ENCODE measurements at regions not wholly inside any gene's neighbourhood (a gene's known extent, or its start where the extent isn't known, plus 50 kb on each side); places are given as distances from the start of the nearest gene placed in this dataset.
"Not testable (repeated sequence)": the region's sequence is repeated elsewhere in the genome, so short reads cannot be mapped to it uniquely, and the experiment has no call there.

DNA sequence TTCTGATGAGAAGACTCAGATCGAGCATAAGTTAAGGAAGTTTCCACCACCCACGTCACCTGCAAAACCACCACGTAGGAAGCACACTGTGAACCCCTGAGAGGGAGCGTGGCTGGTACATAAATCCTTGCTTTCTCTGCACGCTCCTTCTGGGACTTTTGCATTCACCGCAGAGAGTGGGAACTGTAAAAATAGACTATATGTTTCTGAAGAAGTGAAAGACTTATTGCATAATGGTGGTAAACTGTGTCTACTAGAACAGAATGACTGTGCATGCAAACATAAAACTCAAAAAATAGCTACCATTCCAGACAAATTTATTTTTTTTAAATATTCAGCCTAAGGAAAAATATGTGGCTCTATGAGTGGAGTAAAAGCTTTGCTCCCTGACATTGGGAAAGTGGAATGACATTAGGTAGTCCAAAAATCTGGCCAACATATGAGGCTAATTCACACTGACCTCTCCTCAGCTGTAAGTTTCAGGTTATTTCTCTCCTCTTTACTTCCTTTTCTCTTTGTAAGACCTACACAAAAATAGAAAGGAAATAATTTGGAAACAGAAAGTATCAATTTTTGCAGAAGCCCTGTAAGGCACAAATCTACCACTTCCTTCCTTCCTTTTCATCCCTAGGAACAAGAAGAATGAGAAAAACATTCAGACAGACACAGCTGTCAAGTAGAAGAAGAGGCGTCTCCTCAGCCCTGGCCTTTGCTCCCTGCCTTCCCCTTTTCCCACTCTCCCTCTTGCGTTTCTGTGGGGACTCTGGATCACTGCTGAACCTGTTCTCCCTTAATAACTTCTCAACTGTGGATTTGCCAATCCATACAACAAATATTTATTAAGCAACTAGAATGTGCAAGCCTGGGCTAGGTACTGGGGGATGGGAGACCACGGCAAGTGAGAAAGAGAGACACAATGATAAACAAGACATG lies 264.3 kb upstream of the FOXN3 start:
- H3K27me3 Mint-ChIP-seq: no peaks in the 10 kb centered on the region
- peak; percentile 75 for DNase-seq
- peak; percentile 95 for ATAC-seq
- peaks cover 17% of the 10 kb centered on the region for H3K36me3 Mint-ChIP-seq (ENCODE audit: low read depth)
- peak overlapping the region; percentile 74 for H3K4me3 Mint-ChIP-seq
- peak overlapping the region; percentile 87 for H3K27ac Mint-ChIP-seq
- H3K4me1 Mint-ChIP-seq: peaks cover 43% of the 10 kb centered on the region
- peaks cover 25% of the 10 kb centered on the region for H3K9me3 Mint-ChIP-seq

DNA sequence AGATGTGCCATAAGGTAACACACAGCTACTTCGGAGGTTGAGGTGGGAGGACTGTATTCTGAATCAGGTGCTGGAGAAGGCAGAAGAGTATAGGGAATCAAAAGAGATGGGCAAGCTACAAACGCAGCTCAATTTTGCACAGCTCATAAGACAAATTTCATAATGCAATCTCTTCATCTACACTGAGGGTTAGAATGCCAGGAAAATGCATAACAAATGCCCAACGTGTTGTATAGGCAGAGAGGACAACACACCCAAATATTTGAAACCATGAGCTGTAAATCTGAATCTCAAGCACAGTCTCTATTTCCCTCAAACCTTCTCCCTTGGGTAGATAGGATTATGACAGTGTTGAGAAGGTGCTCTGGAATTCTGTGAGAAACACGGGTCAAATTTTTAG lies 263.1 kb upstream of the FOXN3 start:
- H3K27ac Mint-ChIP-seq: peak overlapping the region; percentile 87
- no peaks in the 10 kb centered on the region for H3K27me3 Mint-ChIP-seq
- peak overlapping the region; percentile 74 for H3K4me3 Mint-ChIP-seq

DNA sequence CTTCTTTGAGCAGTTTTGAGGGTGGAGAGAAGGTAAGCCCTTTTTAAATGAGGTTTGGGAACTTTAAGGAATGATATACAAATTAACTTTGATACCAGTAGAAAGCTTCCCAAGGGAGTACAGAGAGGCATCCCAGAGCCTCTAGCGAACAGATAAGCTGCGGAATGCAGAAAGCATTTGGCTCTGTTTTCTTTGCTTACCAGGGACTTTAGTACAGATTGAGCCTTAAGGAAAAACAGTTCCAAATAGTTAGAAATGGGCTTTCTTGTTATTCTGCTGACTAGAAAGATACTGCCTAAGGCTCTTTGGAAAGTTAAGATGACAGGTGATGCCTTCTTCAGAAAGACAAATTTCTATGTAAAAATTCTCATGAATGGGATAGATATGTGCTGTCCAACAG lies 261.7 kb upstream of the FOXN3 start:
- Mint-ChIP-seq H3K4me1 (peaks cover 59% of the 10 kb centered on the region), H3K27ac (no peak overlapping the region)
- no peak for ATAC-seq

More for the DNA sequence above, 263.1 kb upstream of the FOXN3 start:
- H3K36me3 Mint-ChIP-seq (ENCODE audit: low read depth): peaks cover 16% of the 10 kb centered on the region
- no peak for ATAC-seq
- peaks cover 20% of the 10 kb centered on the region for H3K9me3 Mint-ChIP-seq
- peaks cover 53% of the 10 kb centered on the region for H3K4me1 Mint-ChIP-seq
- no peak for DNase-seq

DNA sequence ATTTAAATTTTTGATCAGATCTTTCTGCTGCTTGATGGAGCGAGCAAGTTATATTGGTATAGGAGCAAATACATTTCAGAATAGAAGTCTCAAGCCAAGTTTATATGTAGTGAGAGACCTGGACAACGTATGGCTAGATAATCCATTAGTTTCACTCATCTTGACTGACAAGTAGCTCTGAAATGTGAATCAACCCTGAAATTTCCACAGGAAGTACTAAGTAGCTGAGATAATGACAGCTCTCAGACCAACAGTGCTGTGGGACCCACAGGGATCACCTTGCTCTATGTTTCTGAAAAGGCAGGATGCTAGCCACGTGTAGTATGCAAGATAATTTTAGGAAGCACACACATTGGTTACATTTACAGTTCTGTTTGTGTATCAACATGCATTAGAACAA lies 258.6 kb upstream of the FOXN3 start:
- Mint-ChIP-seq H3K9me3 (no peaks in the 10 kb centered on the region), H3K27ac (no peak overlapping the region), H3K27me3 (no peaks in the 10 kb centered on the region), H3K36me3 (ENCODE audit: low read depth) (no peaks in the 10 kb centered on the region), H3K4me3 (no peak overlapping the region), H3K4me1 (peaks cover 50% of the 10 kb centered on the region)
- DNase-seq (no peak), ATAC-seq (peak; percentile 51)

More for the DNA sequence above, 261.7 kb upstream of the FOXN3 start:
- Mint-ChIP-seq H3K36me3 (ENCODE audit: low read depth) (peaks cover 13% of the 10 kb centered on the region), H3K9me3 (peaks cover 10% of the 10 kb centered on the region), H3K4me3 (no peak overlapping the region), H3K27me3 (no peaks in the 10 kb centered on the region)
- no peak for DNase-seq

DNA sequence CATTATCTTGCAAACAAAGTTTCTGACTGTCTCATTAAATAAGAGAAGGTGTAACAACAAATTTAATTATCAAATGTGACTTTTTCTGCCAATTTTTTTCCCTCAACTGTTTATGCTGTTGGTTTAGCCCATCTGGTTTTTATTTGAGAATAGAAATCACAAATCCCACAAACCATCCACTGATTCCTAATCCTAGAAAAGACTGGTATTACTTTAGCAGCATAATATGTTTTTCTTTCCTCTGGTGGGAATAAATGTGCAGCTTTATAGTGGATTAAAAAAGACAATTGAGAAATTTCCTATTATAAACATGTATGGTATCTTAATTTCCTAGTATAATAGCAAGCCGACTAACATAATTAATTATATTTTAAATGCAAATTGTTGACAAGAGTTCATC lies 257.9 kb upstream of the FOXN3 start:
- H3K9me3 Mint-ChIP-seq: no peaks in the 10 kb centered on the region
- H3K36me3 Mint-ChIP-seq (ENCODE audit: low read depth): no peaks in the 10 kb centered on the region
- no peak overlapping the region for H3K4me3 Mint-ChIP-seq
- H3K27me3 Mint-ChIP-seq: no peaks in the 10 kb centered on the region
- H3K27ac Mint-ChIP-seq: no peak overlapping the region
- DNase-seq (no peak), ATAC-seq (no peak)
- H3K4me1 Mint-ChIP-seq: peaks cover 44% of the 10 kb centered on the region

DNA sequence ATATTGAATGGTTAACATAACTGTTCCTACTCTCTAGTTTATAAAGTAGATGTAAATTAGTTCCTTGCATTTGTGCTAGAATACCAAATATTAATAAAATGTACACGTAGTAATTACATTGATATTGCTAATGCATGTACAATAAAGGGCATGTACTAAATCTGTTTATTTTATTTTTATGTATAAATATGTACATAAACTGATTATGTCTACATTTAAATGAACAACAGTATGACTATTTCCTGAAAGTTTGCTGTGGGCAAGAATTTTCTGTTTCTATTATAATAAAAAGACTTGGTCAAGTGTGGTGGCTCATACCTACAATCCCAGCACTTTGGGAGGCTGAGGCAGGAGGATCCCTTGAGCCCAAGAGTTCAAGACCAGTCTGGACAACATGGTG lies 257.2 kb upstream of the FOXN3 start:
- no peak for ATAC-seq
- H3K27ac Mint-ChIP-seq: no peak overlapping the region
- peaks cover 48% of the 10 kb centered on the region for H3K4me1 Mint-ChIP-seq

DNA sequence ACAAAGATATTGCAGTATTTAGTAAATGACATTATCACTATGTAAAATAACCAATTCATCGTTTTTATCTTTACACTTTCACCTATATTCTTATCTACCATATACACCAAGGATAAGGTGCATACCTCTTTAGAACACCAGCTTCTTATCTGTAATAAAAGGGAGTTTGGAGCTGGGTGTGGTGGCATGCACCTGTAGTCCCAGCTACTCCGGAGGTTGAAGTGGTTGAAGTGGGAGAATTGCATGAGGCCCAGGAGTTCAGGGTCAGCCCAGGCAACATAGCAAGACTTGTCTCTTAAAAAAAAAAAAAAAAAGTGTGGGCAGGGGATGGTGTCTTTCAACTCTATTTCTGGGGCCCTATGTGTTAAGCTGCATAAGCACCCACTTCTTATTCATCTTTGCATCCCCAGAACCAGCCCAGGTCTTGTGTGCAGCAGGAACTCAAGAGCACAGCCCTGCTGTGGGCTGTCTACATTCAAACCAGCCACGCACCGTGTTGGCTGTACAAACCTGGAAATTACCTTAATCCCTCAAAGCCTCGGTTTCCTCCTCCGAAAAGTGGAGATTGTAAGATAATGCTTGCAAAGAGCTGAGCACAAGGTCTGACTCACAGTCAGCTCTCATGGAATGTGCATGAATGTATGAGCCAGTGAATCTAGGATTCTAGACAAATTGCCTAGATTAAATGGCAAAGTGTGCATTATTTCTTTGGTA lies 256.6 kb upstream of the FOXN3 start:
- DNase-seq (no peak), ATAC-seq (peak; percentile 59)
- Mint-ChIP-seq H3K36me3 (ENCODE audit: low read depth) (no peaks in the 10 kb centered on the region), H3K4me3 (peak overlapping the region; percentile 3), H3K9me3 (no peaks in the 10 kb centered on the region), H3K27ac (peak overlapping the region; percentile 39), H3K27me3 (no peaks in the 10 kb centered on the region), H3K4me1 (peaks cover 50% of the 10 kb centered on the region)

More for the DNA sequence above, 257.2 kb upstream of the FOXN3 start:
- no peak for DNase-seq
- no peaks in the 10 kb centered on the region for H3K27me3 Mint-ChIP-seq
- no peak overlapping the region for H3K4me3 Mint-ChIP-seq
- H3K36me3 Mint-ChIP-seq (ENCODE audit: low read depth): no peaks in the 10 kb centered on the region
- no peaks in the 10 kb centered on the region for H3K9me3 Mint-ChIP-seq

DNA sequence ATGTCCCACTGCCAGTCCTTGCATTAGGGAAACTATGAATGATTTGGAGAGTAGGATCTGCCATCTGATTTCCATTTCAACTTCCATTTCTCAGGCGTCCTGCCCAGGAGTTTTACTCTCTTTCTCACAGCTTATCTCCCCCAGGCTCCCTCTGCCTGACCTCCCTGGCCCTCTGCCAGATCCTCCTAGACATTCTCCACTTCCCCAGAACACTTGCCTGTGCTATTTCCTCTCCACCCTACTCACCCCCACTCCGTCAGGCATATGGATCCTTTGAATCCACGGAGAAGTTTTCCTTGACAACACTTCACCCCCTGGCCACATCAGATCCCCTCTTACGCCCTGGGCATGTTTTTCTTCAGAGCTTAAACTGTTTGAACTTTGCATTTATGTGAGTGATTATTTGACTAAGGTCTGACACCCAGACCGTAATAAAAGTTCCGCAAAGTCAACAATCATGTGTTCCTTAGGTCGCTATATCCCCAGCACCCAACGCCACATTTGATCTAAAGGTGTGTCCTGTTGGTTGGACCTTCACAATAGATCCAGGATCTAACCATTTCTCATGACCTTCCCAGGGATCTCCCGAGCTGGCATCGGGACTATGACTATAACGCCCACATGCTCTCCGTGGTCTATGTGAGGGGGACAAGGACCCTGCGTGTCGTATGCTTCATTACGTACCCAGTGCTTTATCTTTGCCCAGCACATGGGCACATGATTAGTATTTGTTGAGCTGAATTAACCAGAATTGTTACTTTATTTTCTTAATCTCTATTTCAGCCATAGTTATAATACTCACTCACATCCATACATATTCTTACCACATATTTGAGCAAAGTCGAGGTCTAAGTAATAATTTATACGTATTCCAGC lies 255.8 kb upstream of the FOXN3 start:
- ATAC-seq: no peak
- H3K36me3 Mint-ChIP-seq (ENCODE audit: low read depth): no peaks in the 10 kb centered on the region
- H3K27me3 Mint-ChIP-seq: no peaks in the 10 kb centered on the region
- peaks cover 54% of the 10 kb centered on the region for H3K4me1 Mint-ChIP-seq
- H3K9me3 Mint-ChIP-seq: no peaks in the 10 kb centered on the region
- DNase-seq: no peak
- H3K4me3 Mint-ChIP-seq: no peak overlapping the region
- peak overlapping the region; percentile 11 for H3K27ac Mint-ChIP-seq

DNA sequence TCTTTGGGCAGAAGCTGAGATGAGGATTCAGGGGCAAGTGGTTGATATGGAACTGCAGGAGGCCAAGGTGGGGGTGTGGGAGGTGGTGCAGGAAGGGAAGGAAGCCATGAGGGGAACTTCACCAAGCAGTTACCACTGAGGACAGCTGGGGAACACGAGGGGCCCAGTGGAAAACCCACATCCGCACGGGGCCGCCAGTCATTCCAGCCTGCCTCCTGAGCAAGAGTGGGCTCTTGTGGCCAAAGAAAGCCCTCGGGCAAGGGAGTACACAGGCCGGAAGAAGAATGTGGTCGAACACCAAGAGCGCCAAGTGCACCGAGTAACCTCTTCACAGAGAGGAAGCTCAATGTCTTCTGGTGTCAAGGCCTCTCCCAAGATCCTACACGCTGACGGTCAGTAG lies 252.2 kb upstream of the FOXN3 start:
- Mint-ChIP-seq H3K9me3 (peaks cover 17% of the 10 kb centered on the region), H3K27me3 (no peaks in the 10 kb centered on the region), H3K4me3 (no peak overlapping the region), H3K4me1 (peaks cover 44% of the 10 kb centered on the region), H3K27ac (peak overlapping the region; percentile 46), H3K36me3 (ENCODE audit: low read depth) (peaks cover 5% of the 10 kb centered on the region)
- ATAC-seq (peak; percentile 69), DNase-seq (peak; percentile 48)

DNA sequence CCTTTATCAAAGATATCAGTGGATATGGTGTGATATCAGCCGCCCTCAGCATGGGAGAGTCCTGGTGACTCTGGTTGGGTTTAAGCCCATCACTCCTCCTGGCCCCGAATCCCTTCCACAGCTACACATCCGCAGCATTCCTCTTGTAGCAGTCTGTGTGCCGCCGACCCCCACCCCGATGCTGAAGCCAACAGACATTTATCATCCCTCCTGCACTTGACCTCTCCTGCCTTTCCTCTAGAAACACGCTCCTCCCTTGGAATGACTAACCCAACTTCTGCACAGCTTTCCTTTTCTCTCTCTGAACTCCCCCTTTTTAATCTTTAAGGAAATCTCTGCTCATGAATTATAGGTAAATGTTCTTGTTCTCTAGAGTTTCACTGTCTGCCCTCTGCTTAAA lies 250.9 kb upstream of the FOXN3 start:
- DNase-seq (no peak), ATAC-seq (no peak)
- Mint-ChIP-seq H3K27me3 (no peaks in the 10 kb centered on the region), H3K27ac (no peak overlapping the region), H3K4me1 (peaks cover 33% of the 10 kb centered on the region), H3K36me3 (ENCODE audit: low read depth) (peaks cover 5% of the 10 kb centered on the region), H3K9me3 (peaks cover 18% of the 10 kb centered on the region), H3K4me3 (no peak overlapping the region)

DNA sequence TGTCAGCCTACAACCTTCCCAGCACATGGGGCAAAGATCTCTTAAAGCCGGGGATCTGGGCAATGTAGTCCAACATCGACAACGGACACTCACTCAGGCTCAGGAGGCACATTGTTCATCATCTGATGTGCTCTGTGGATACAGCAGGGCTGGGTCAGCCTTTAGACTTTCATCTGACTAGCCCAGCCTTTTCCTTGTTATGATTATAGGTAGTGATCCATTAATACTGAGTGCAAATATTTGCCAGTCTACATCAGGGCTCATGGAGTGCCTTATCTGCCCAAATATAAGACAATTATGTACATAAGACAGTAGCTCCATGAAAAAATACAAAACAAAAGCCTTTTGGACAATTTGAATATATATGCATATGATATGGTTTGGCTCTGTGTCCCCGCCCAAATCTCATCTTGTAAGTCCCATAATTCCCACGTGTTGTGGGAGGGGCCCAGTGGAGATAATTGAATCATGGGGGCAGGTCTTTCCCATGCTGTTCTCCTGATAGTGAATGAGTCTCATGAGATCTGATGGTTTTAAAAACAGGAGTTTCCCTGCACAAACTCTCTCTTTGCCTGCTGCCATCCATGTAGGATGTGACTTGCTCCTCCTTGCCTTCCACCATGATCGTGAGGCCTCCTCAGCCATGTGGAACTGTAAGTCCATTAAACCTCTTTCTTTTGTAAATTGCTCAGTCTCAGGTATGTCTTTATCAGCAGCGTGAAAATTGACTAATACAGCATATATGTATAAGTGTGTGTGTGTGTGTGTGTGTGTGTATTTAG lies 248.5 kb upstream of the FOXN3 start:
- H3K36me3 Mint-ChIP-seq (ENCODE audit: low read depth); DNase-seq: not testable (repeated sequence)

DNA sequence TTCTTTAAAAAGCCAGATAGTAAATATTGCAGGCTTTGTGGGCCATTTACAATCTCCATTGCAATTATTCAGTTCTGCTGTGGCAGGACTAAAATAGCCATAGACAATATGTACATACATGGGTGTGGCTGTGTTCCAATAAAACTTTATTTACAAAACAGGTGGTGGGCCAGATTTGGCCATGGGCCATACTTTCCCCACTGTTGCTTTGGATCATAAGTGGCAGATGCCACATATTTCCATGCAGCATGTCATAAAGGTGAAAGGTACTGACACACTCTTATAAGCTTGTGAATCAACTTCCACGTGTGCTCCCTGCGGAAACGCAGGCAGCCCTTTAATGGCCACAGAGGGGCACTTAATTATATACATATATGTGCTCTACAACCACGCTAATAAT lies 244.4 kb upstream of the FOXN3 start:
- Mint-ChIP-seq H3K27ac (no peak overlapping the region), H3K36me3 (ENCODE audit: low read depth) (peaks cover 8% of the 10 kb centered on the region)
- ATAC-seq: no peak

More for the DNA sequence above, 248.5 kb upstream of the FOXN3 start:
- not testable (repeated sequence) for H3K27ac Mint-ChIP-seq, ATAC-seq, H3K4me3 Mint-ChIP-seq, H3K27me3 Mint-ChIP-seq
- Mint-ChIP-seq H3K9me3 (peaks cover 24% of the 10 kb centered on the region), H3K4me1 (peaks cover 25% of the 10 kb centered on the region)

DNA sequence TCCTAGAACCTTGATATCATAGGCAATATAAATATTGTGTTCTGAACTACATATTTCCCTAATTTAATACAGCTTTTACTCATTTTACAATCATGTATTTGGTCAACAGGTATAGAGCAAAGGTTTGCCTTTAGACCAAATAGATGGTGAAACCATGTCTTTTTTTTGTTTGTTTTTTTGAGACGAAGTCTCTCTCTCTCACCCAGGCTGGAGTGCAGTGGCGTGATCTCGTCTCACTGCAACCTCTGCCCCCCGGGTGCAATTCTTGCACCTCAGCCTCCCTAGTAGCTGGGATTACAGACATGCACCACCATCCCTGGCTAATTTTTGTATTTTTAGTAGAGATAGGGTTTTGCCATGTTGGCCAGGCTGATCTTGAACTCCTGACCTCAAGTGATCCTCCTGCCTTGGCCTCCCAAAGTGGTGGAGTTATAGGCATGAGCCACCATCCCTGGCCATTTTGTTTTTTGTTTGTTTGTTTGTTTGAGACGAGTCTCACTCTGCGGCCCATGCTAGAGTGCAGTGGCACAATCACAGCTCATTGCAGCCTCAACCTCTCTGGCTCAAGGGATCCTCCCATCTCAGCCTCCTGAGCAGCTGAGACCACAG lies 243.7 kb upstream of the FOXN3 start:
- H3K9me3 Mint-ChIP-seq: peaks cover 35% of the 10 kb centered on the region

More for the DNA sequence above, 244.4 kb upstream of the FOXN3 start:
- Mint-ChIP-seq H3K27me3 (no peaks in the 10 kb centered on the region), H3K4me3 (no peak overlapping the region), H3K4me1 (peaks cover 4% of the 10 kb centered on the region), H3K9me3 (peaks cover 34% of the 10 kb centered on the region)
- no peak for DNase-seq

More for the DNA sequence above, 243.7 kb upstream of the FOXN3 start:
- DNase-seq; H3K4me3 Mint-ChIP-seq; H3K27me3 Mint-ChIP-seq; H3K4me1 Mint-ChIP-seq; H3K36me3 Mint-ChIP-seq (ENCODE audit: low read depth); H3K27ac Mint-ChIP-seq; ATAC-seq: not testable (repeated sequence)

Measured in activated naive CD8-positive, alpha-beta T cell treated with anti-CD3 and anti-CD28 coated beads, Interleukin-2, amount 50 U/mL, for 24 hours (primary cell).